HL-60 (cell line): ENCODE measurements at regions not wholly inside any gene's neighbourhood (a gene's known extent, or its start where the extent isn't known, plus 50 kb on each side); places are given as distances from the start of the nearest gene placed in this dataset.

ENCODE experiments used
- DNase-seq, 2 experiments: peaks; one replicate each; pipeline ENCODE4 v3.0.0-alpha.2; 2010 to 2020; ENCODE audit warnings: low read depth in 1 of 2, low spot score in 1 of 2
- H3K27ac ChIP-seq: fragments of 250-450 bp; sonication (Bioruptor Pico); replicated peaks from 2 replicates; pipeline ENCODE4 v1.5.1; 2020; ENCODE audit warnings: mild to moderate bottlenecking, moderate library complexity
- H3K27me3 ChIP-seq: fragments of 250-450 bp; sonication (Bioruptor Pico); 2 replicates; pipeline ENCODE4 v1.5.1; 2021; ENCODE audit warnings: mild to moderate bottlenecking, moderate library complexity; ENCODE audit not compliant: insufficient read depth, poor library complexity, severe bottlenecking
- H3K4me3 ChIP-seq: replicated peaks from 2 replicates; pipeline ENCODE4 v1.5.1; 2011; ENCODE audit warnings: mild to moderate bottlenecking, control low read depth, low read length; ENCODE audit not compliant: insufficient read depth
- CTCF ChIP-seq: IDR thresholded peaks from one replicate; pipeline ENCODE4 v1.5.1; 2011; ENCODE audit warnings: low read length, control low read depth, inconsistent platforms; ENCODE audit not compliant: insufficient read depth
- GABPA ChIP-seq: IDR thresholded peaks from 2 replicates; pipeline ENCODE4 v1.6.1; 2012; ENCODE audit warnings: low read depth
- POLR2AphosphoS5 ChIP-seq: IDR thresholded peaks from 2 replicates; pipeline ENCODE4 v1.6.1; 2012; ENCODE audit warnings: low read depth
- REST ChIP-seq: IDR thresholded peaks from 2 replicates; pipeline ENCODE4 v1.6.1; 2012; ENCODE audit warnings: low read depth; ENCODE audit not compliant: insufficient replicate concordance
- SPI1 ChIP-seq: IDR thresholded peaks from 2 replicates; pipeline ENCODE4 v1.6.1; 2012; ENCODE audit warnings: low read depth, mild to moderate bottlenecking, borderline replicate concordance

- H3K27ac ChIP-seq: no peak overlapping the region
- no peak for DNase-seq
- H3K4me3 ChIP-seq: no peak overlapping the region
- no peak for TF ChIP-seq GABPA
- TF ChIP-seq REST: no peak
- no peak for TF ChIP-seq SPI1
- no peaks in the 10 kb centered on the region for H3K27me3 ChIP-seq
These were observed 95.4 kb upstream of the AGBL1 start for GRCh38 chr15:85984241-85984640.

GRCh38 chr15:85986116-85986515, 93.6 kb upstream of the AGBL1 start:
- H3K27ac ChIP-seq: no peak overlapping the region
- no peak for TF ChIP-seq SPI1
- TF ChIP-seq POLR2AphosphoS5: no peak
- TF ChIP-seq REST: no peak
- TF ChIP-seq GABPA: no peak
- no peak for TF ChIP-seq CTCF

GRCh38 chr15:85986741-85987140, 92.9 kb upstream of the AGBL1 start:
- Histone ChIP-seq H3K27me3 (no peaks in the 10 kb centered on the region), H3K4me3 (no peak overlapping the region), H3K27ac (no peak overlapping the region)
- no peak for TF ChIP-seq GABPA
- no peak for TF ChIP-seq POLR2AphosphoS5
- TF ChIP-seq REST: no peak
- no peak for TF ChIP-seq CTCF
- DNase-seq: no peak

More at GRCh38 chr15:85986116-85986515, 93.6 kb upstream of the AGBL1 start:
- Histone ChIP-seq H3K27me3 (no peaks in the 10 kb centered on the region), H3K4me3 (no peak overlapping the region)
- DNase-seq: no peak

- Histone ChIP-seq H3K27ac (no peak overlapping the region), H3K4me3 (no peak overlapping the region), H3K27me3 (no peaks in the 10 kb centered on the region)
- DNase-seq: peak; percentile 11 to 38
- TF ChIP-seq SPI1 (peak; percentile 49; the same call in 1 of the 2 replicates), GABPA (no peak), POLR2AphosphoS5 (no peak)
These were observed 90.9 kb upstream of the AGBL1 start for GRCh38 chr15:85988741-85989140.
